Uterus (tissue), 2 donors: ENCODE measurements at regions not wholly inside any gene's neighbourhood (a gene's known extent, or its start where the extent isn't known, plus 50 kb on each side); places are given as distances from the start of the nearest gene placed in this dataset.

Source experiments
- CTCF ChIP-seq, 4 experiments: fragments of 200-600 bp in 2 of 4; fragments of 450-650 bp in 2 of 4; sonication (generic) in 2 of 4; IDR thresholded peaks; one replicate each; pipeline ENCODE4 v1.5.1; 2016 to 2019; ENCODE audit warnings: antibody characterized with exemption in 4 of 4, mild to moderate bottlenecking in 2 of 4, moderate library complexity in 1 of 4
- POLR2A ChIP-seq, 2 donors: fragments of 450-650 bp; IDR thresholded peaks; one replicate each; pipeline ENCODE4 v1.6.1; 2016; ENCODE audit warnings: antibody characterized with exemption in 2 of 2, mild to moderate bottlenecking in 1 of 2, moderate library complexity in 1 of 2

- TF ChIP-seq CTCF (IDR thresholded peaks at IDR 0.05) (no peak), POLR2A (IDR thresholded peaks at IDR 0.05) (no peak)
Observed at GRCh38 chr20:1774479-1774878, 116.9 kb upstream of the SIRPG start.
